ENCODE measurements at regions not wholly inside any gene's neighbourhood (a gene's known extent, or its start where the extent isn't known, plus 50 kb on each side); places are given as distances from the start of the nearest gene placed in this dataset.
A peak's percentile ranks its signal among the peaks of the same experiment; 100 is the strongest.

DNA sequence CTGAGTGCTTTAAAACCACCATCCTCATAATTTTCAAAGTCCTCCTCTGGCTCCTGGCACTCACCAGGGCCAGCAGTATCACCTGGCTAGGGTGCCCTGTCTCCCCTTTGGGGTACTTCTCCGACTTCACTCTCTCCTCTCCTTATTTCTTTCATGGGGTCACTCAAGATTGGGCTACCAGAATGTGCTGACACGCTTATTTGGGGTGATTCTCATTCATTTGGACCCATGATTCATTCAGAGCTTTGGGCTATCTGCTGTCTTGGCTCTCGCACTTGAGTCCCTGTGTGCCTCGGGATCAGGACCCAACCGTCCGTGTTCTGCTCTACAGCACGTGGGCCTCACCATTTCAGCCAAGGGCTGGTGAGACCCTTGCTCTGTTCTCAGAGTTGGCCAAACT lies 70.1 kb upstream of the NEDD4L start:
- Histone ChIP-seq H3K4me2 (no peak overlapping the region), H3K4me3 (no peak overlapping the region), H3K9me3 (no peaks in the 10 kb centered on the region), H3K27ac (no peak overlapping the region), H3K4me1 (no peaks in the 10 kb centered on the region)
- WGBS (ENCODE audit: missing lambda C conversion rate) = 65% methylated on average over 7 of the region's 7 CpGs
- CTCF ChIA-PET = interaction anchor here (0.7 to 1.9 kb wide), 4 partner anchors 10 to 23 kb away, joined by 3 to 8 read pairs (median 4); no protein-coding TSS in a partner anchor
- FAIRE-seq = no peak
- ATAC-seq = no peak
- no peak for DNase-seq (ENCODE audit: low read depth in 1 of 2, low spot score in 1 of 2)
- TF ChIP-seq, protein P1, sequence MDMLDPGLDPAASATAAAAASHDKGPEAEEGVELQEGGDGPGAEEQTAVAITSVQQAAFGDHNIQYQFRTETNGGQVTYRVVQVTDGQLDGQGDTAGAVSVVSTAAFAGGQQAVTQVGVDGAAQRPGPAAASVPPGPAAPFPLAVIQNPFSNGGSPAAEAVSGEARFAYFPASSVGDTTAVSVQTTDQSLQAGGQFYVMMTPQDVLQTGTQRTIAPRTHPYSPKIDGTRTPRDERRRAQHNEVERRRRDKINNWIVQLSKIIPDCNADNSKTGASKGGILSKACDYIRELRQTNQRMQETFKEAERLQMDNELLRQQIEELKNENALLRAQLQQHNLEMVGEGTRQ (IDR thresholded peaks at IDR 0.05) = no peak
- TF ChIP-seq ESRRA (IDR thresholded peaks at IDR 0.05; ENCODE audit: borderline replicate concordance, low read length) (no peak), MAFK (IDR thresholded peaks at IDR 0.05; ENCODE audit: partially characterized antibody) (peak; percentile 15), NFE2L2 (conservative IDR thresholded peaks at IDR 0.05; ENCODE audit: low read length) (no peak)
- TF ChIP-seq, protein P2, sequence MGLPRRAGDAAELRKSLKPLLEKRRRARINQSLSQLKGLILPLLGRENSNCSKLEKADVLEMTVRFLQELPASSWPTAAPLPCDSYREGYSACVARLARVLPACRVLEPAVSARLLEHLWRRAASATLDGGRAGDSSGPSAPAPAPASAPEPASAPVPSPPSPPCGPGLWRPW (IDR thresholded peaks at IDR 0.05) = no peak
- POLR2A ChIA-PET = no interaction called here

DNA sequence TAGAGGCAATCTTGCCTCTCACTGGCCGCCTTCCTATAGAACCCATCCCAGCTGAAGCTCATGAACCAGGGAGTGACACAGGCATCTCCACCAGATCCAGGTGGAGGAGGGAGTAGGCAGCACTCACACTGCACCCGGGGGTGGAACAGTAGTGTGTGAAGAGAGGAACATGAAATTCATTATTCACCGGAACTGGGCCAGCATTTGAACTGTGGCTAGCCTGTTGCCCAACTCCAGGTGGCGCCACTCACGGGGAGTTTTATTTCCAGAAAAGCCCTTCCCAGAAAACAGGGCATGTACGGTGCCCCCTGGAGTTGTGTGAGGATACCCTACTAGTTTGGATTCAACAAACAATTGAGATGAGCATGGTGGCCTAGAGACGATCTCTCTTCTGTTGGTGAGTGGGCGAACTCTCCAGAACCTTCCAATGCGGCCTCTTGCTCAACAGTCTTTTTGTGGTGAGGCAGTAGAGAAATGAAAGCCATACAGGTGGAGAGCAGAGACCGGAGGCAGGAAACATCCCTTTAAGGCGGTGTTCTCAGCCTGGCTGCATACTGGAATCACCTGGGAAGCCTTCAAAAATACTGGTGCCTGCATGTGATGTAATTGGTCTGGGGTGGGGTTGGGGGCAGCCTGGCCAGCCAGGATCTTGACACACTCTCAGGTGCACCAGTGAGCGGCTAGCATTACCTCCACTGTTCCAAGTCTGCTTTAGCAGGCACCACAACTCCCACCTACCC lies 73.5 kb upstream of the NEDD4L start:
- CTCF ChIA-PET = interaction anchor here (1.1 to 1.8 kb wide), 4 partner anchors 12 to 73 kb away, joined by 3 to 4 read pairs (median 4); partner anchors contain the start of gene NEDD4L
- peak in 1 of 2 experiments; percentile 60; a peak in 3 of 6 replicates for ATAC-seq
- H3K4me2 ChIP-seq = no peak overlapping the region

More for the DNA sequence above, 73.5 kb upstream of the NEDD4L start:
- TF ChIP-seq KDM1A (IDR thresholded peaks at IDR 0.05; ENCODE audit: low read depth) = no peak
- TF ChIP-seq, protein P3, sequence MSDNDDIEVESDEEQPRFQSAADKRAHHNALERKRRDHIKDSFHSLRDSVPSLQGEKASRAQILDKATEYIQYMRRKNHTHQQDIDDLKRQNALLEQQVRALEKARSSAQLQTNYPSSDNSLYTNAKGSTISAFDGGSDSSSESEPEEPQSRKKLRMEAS (IDR thresholded peaks at IDR 0.05) = no peak
- TF ChIP-seq CEBPB (IDR thresholded peaks at IDR 0.05) = no peak
- TF ChIP-seq POLR2AphosphoS2 (conservative IDR thresholded peaks at IDR 0.05; ENCODE audit: low read length) = no peak
- no peak for TF ChIP-seq TP53 (CRISPR knock-in tag; IDR thresholded peaks at IDR 0.05)
- TF ChIP-seq SMC3 (IDR thresholded peaks at IDR 0.05) = peak; percentile 38; the same call in 1 of the 3 replicates
- no peak for TF ChIP-seq MYC (IDR thresholded peaks at IDR 0.05; ENCODE audit: borderline replicate concordance, low read length)
- TF ChIP-seq, protein P4, sequence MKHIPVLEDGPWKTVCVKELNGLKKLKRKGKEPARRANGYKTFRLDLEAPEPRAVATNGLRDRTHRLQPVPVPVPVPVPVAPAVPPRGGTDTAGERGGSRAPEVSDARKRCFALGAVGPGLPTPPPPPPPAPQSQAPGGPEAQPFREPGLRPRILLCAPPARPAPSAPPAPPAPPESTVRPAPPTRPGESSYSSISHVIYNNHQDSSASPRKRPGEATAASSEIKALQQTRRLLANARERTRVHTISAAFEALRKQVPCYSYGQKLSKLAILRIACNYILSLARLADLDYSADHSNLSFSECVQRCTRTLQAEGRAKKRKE (CRISPR knock-in tag; IDR thresholded peaks at IDR 0.05; ENCODE audit: low read depth) = no peak
- TF ChIP-seq, protein P5, sequence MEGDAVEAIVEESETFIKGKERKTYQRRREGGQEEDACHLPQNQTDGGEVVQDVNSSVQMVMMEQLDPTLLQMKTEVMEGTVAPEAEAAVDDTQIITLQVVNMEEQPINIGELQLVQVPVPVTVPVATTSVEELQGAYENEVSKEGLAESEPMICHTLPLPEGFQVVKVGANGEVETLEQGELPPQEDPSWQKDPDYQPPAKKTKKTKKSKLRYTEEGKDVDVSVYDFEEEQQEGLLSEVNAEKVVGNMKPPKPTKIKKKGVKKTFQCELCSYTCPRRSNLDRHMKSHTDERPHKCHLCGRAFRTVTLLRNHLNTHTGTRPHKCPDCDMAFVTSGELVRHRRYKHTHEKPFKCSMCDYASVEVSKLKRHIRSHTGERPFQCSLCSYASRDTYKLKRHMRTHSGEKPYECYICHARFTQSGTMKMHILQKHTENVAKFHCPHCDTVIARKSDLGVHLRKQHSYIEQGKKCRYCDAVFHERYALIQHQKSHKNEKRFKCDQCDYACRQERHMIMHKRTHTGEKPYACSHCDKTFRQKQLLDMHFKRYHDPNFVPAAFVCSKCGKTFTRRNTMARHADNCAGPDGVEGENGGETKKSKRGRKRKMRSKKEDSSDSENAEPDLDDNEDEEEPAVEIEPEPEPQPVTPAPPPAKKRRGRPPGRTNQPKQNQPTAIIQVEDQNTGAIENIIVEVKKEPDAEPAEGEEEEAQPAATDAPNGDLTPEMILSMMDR (IDR thresholded peaks at IDR 0.05) = peak; percentile 37
- no peak for TF ChIP-seq POLR2A (IDR thresholded peaks at IDR 0.05; ENCODE audit: low read length)
- TF ChIP-seq CHD2 (IDR thresholded peaks at IDR 0.05; ENCODE audit: low read length, partially characterized antibody) = no peak
- TF ChIP-seq, protein P6, sequence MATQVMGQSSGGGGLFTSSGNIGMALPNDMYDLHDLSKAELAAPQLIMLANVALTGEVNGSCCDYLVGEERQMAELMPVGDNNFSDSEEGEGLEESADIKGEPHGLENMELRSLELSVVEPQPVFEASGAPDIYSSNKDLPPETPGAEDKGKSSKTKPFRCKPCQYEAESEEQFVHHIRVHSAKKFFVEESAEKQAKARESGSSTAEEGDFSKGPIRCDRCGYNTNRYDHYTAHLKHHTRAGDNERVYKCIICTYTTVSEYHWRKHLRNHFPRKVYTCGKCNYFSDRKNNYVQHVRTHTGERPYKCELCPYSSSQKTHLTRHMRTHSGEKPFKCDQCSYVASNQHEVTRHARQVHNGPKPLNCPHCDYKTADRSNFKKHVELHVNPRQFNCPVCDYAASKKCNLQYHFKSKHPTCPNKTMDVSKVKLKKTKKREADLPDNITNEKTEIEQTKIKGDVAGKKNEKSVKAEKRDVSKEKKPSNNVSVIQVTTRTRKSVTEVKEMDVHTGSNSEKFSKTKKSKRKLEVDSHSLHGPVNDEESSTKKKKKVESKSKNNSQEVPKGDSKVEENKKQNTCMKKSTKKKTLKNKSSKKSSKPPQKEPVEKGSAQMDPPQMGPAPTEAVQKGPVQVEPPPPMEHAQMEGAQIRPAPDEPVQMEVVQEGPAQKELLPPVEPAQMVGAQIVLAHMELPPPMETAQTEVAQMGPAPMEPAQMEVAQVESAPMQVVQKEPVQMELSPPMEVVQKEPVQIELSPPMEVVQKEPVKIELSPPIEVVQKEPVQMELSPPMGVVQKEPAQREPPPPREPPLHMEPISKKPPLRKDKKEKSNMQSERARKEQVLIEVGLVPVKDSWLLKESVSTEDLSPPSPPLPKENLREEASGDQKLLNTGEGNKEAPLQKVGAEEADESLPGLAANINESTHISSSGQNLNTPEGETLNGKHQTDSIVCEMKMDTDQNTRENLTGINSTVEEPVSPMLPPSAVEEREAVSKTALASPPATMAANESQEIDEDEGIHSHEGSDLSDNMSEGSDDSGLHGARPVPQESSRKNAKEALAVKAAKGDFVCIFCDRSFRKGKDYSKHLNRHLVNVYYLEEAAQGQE (IDR thresholded peaks at IDR 0.05) = no peak
- TF ChIP-seq, protein P1 (IDR thresholded peaks at IDR 0.05) = no peak
- TF ChIP-seq RAD21 (conservative IDR thresholded peaks at IDR 0.05 in 1 of 2, IDR thresholded peaks at IDR 0.05 in 1 of 2) = peak in 1 of 2 experiments; percentile 38; a peak in 3 of 5 replicates
- peak overlapping the region in 1 of 2 experiments; percentile 19; a peak in 1 of 6 replicates for H3K27ac ChIP-seq
- peak; percentile 18 to 27 for DNase-seq (ENCODE audit: low read depth in 1 of 2, low spot score in 1 of 2)
- POLR2A ChIA-PET = no interaction called here
- 64% methylated on average over 11 of the region's 12 CpGs for WGBS (ENCODE audit: missing lambda C conversion rate)
- no peaks in the 10 kb centered on the region for H3K4me1 ChIP-seq
- H3K9me3 ChIP-seq = no peaks in the 10 kb centered on the region
- H3K4me3 ChIP-seq = no peak overlapping the region
- no peak for FAIRE-seq

All from A549 (cell line).